RWPE2 (cell line): ENCODE measurements at regions not wholly inside any gene's neighbourhood (a gene's known extent, or its start where the extent isn't known, plus 50 kb on each side); places are given as distances from the start of the nearest gene placed in this dataset.
"Not testable (repeated sequence)": the region's sequence is repeated elsewhere in the genome, so short reads cannot be mapped to it uniquely, and the experiment has no call there.

Experiments used
- ATAC-seq: fragments of 200-7000 bp; cut with Tn5 transposase; 3 replicates; pipeline ENCODE4 v1.9.1; 2021; ENCODE audit warnings: low read depth
- DNase-seq: peaks from one replicate; pipeline ENCODE4 v3.0.0-alpha.2; 2020; ENCODE audit warnings: low spot score
- H3K27ac ChIP-seq: fragments of 450-650 bp; 2 replicates; pipeline ENCODE4 v1.5.1; 2017; ENCODE audit warnings: mild to moderate bottlenecking; ENCODE audit not compliant: poor library complexity, severe bottlenecking
- H3K27me3 ChIP-seq: fragments of 250-450 bp; sonication (Bioruptor Pico); 2 replicates; pipeline ENCODE4 v1.5.1; 2021; ENCODE audit warnings: mild to moderate bottlenecking, moderate library complexity; ENCODE audit not compliant: insufficient read depth, poor library complexity, severe bottlenecking
- H3K36me3 ChIP-seq: fragments of 250-450 bp; sonication (Bioruptor Pico); 2 replicates; pipeline ENCODE4 v1.5.1; 2020; ENCODE audit warnings: low read depth, mild to moderate bottlenecking, moderate library complexity
- H3K4me1 ChIP-seq: fragments of 250-450 bp; sonication (Bioruptor Pico); 2 replicates; pipeline ENCODE4 v1.5.1; 2021; ENCODE audit warnings: mild to moderate bottlenecking, moderate library complexity; ENCODE audit not compliant: insufficient read depth, poor library complexity, severe bottlenecking
- H3K4me3 ChIP-seq: fragments of 250-450 bp; sonication (Bioruptor Pico); 2 replicates; pipeline ENCODE4 v1.5.1; 2021; ENCODE audit warnings: mild to moderate bottlenecking, moderate library complexity; ENCODE audit not compliant: severe bottlenecking
- H3K9me3 ChIP-seq: fragments of 250-450 bp; sonication (Bioruptor Pico); 2 replicates; pipeline ENCODE4 v1.5.1; 2021; ENCODE audit warnings: mild to moderate bottlenecking, moderate library complexity; ENCODE audit not compliant: severe bottlenecking
- CTCF ChIP-seq: fragments of 450-650 bp; IDR thresholded peaks from one replicate; pipeline ENCODE4 v1.5.1; 2017; ENCODE audit warnings: mild to moderate bottlenecking, moderate library complexity; ENCODE audit not compliant: poor library complexity, severe bottlenecking

GRCh38 chr6:92259171-92259570 lies 1160.2 kb downstream of the EPHA7 start:
- ATAC-seq (no peak), DNase-seq (no peak)
- Histone ChIP-seq H3K9me3 (no peaks in the 10 kb centered on the region), H3K36me3 (no peaks in the 10 kb centered on the region), H3K27me3 (no peaks in the 10 kb centered on the region), H3K4me1 (no peaks in the 10 kb centered on the region), H3K4me3 (no peak overlapping the region), H3K27ac (no peak overlapping the region)
- TF ChIP-seq CTCF = no peak

GRCh38 chr6:92243315-92243714 lies 1176.0 kb downstream of the EPHA7 start:
- no peak for DNase-seq
- Histone ChIP-seq H3K27me3 (no peaks in the 10 kb centered on the region), H3K4me3 (no peak overlapping the region), H3K4me1 (no peaks in the 10 kb centered on the region), H3K36me3 (no peaks in the 10 kb centered on the region), H3K9me3 (no peaks in the 10 kb centered on the region), H3K27ac (no peak overlapping the region)
- no peak for ATAC-seq
- no peak for TF ChIP-seq CTCF

GRCh38 chr6:92231171-92231701 lies 1188.1 kb downstream of the EPHA7 start:
- H3K4me3 ChIP-seq = no peak overlapping the region
- TF ChIP-seq CTCF = no peak
- H3K27me3 ChIP-seq = no peaks in the 10 kb centered on the region
- no peak overlapping the region for H3K27ac ChIP-seq
- DNase-seq (no peak), ATAC-seq (no peak)
- peaks cover 2% of the 10 kb centered on the region for H3K9me3 ChIP-seq
- no peaks in the 10 kb centered on the region for H3K4me1 ChIP-seq
- no peaks in the 10 kb centered on the region for H3K36me3 ChIP-seq

- not testable (repeated sequence) for H3K36me3 ChIP-seq, DNase-seq, H3K27me3 ChIP-seq, H3K9me3 ChIP-seq, ATAC-seq, H3K4me3 ChIP-seq, H3K4me1 ChIP-seq, H3K27ac ChIP-seq
These were observed 1199.4 kb downstream of the EPHA7 start for GRCh38 chr6:92219987-92220386.

GRCh38 chr6:92216717-92217116 lies 1202.6 kb downstream of the EPHA7 start:
- H3K4me3 ChIP-seq = no peak overlapping the region
- DNase-seq = no peak
- no peak overlapping the region for H3K27ac ChIP-seq
- H3K27me3 ChIP-seq = no peaks in the 10 kb centered on the region
- no peaks in the 10 kb centered on the region for H3K36me3 ChIP-seq
- ATAC-seq = no peak
- no peak for TF ChIP-seq CTCF
- H3K9me3 ChIP-seq = no peaks in the 10 kb centered on the region
- H3K4me1 ChIP-seq = no peaks in the 10 kb centered on the region
